Keratinocyte (primary cell): ENCODE measurements at regions not wholly inside any gene's neighbourhood (a gene's known extent, or its start where the extent isn't known, plus 50 kb on each side); places are given as distances from the start of the nearest gene placed in this dataset.

Source experiments
- DNase-seq: peaks from one replicate; pipeline ENCODE4 v3.0.0-alpha.2; 2011; ENCODE audit warnings: low read depth, missing footprints, low spot score
- FAIRE-seq: peaks from 2 replicates; lab custom pipeline; 2011; peaks lifted over from hg19 to GRCh38; lab: Jason Lieb, UNC
- H2AFZ ChIP-seq: 2 replicates; pipeline ENCODE4 v1.6.0; 2012; ENCODE audit warnings: low read length, control low read depth, inconsistent platforms; ENCODE audit not compliant: control insufficient read depth
- H3K27ac ChIP-seq: 2 replicates; pipeline ENCODE4 v1.5.1; 2011; ENCODE audit warnings: low read length; ENCODE audit not compliant: control insufficient read depth, insufficient read depth
- H3K27me3 ChIP-seq: 3 replicates; pipeline ENCODE4 v1.6.0; 2011; ENCODE audit warnings: low read length; ENCODE audit not compliant: control insufficient read depth, insufficient read depth; ENCODE audit errors: extremely low read depth
- H3K36me3 ChIP-seq, 2 experiments: 2 replicates in 1 of 2; 3 replicates in 1 of 2; pipeline ENCODE4 v1.5.1; 2011; ENCODE audit warnings: low read length in 2 of 2, mild to moderate bottlenecking in 1 of 2; ENCODE audit not compliant: control insufficient read depth in 2 of 2, insufficient read depth in 2 of 2; ENCODE audit errors: extremely low read depth in 1 of 2
- H3K4me1 ChIP-seq: 3 replicates; pipeline ENCODE4 v1.5.1; 2011; ENCODE audit warnings: low read length; ENCODE audit not compliant: control insufficient read depth, insufficient read depth; ENCODE audit errors: extremely low read depth
- H3K4me2 ChIP-seq: 3 replicates; pipeline ENCODE4 v1.6.0; 2011; ENCODE audit warnings: low read depth, low read length; ENCODE audit not compliant: control insufficient read depth, insufficient read depth; ENCODE audit errors: extremely low read depth
- H3K4me3 ChIP-seq, 3 experiments: fragments of 200-600 bp in 1 of 3; sonication (generic) in 1 of 3; 2 replicates in 2 of 3; 3 replicates in 1 of 3; pipeline ENCODE4 v1.5.1; 2011 to 2016; ENCODE audit warnings: low read length in 3 of 3, mild to moderate bottlenecking in 3 of 3, control low read depth in 2 of 3, inconsistent platforms in 1 of 3, low read depth in 1 of 3, mixed read lengths in 1 of 3, mixed run types in 1 of 3, moderate library complexity in 1 of 3; ENCODE audit not compliant: control insufficient read depth in 2 of 3, insufficient read depth in 2 of 3; ENCODE audit errors: extremely low read depth in 1 of 3
- H3K79me2 ChIP-seq: 2 replicates; pipeline ENCODE4 v1.6.0; 2012; ENCODE audit warnings: low read length; ENCODE audit not compliant: control insufficient read depth, insufficient read depth
- H3K9ac ChIP-seq: 3 replicates; pipeline ENCODE4 v1.6.0; 2011; ENCODE audit warnings: low read length; ENCODE audit not compliant: control insufficient read depth, insufficient read depth; ENCODE audit errors: extremely low read depth
- H3K9me1 ChIP-seq: 3 replicates; pipeline ENCODE4 v1.6.0; 2011; ENCODE audit warnings: low read length; ENCODE audit not compliant: control insufficient read depth, insufficient read depth; ENCODE audit errors: extremely low read depth
- H3K9me3 ChIP-seq: 2 replicates; pipeline ENCODE4 v1.5.1; 2012; ENCODE audit warnings: low read depth, low read length; ENCODE audit not compliant: control insufficient read depth
- H4K20me1 ChIP-seq: 3 replicates; pipeline ENCODE4 v1.6.0; 2011; ENCODE audit warnings: low read length; ENCODE audit not compliant: control insufficient read depth, insufficient read depth; ENCODE audit errors: extremely low read depth
- EZH2 ChIP-seq: IDR thresholded peaks from one replicate; pipeline ENCODE4 v1.6.1; 2012; ENCODE audit warnings: inconsistent platforms, mild to moderate bottlenecking, low read length, moderate library complexity
- dilution Hi-C: fragments of 300-500 bp; cut with MboI; formaldehyde crosslinking; loops from one replicate; pipeline ENCODE4 v1.7.0; 2020; ENCODE audit warnings: low sequenced_read_pairs; ENCODE audit not compliant: extremely low pct_ligation_motif_present
- TF ChIP-seq, protein P1 (sequence below), 3 experiments: IDR thresholded peaks in 1 of 3; conservative IDR thresholded peaks in 1 of 3; optimal IDR thresholded peaks in 1 of 3; 2 replicates in 2 of 3; 3 replicates in 1 of 3; pipeline versions ENCODE3 to v1.5.1; 2011; ENCODE audit warnings: low read length in 3 of 3, mild to moderate bottlenecking in 3 of 3, moderate library complexity in 2 of 3, control low read depth in 1 of 3, inconsistent platforms in 1 of 3; ENCODE audit not compliant: insufficient read depth in 2 of 3; ENCODE audit errors: extremely low read depth in 1 of 3

DNA sequence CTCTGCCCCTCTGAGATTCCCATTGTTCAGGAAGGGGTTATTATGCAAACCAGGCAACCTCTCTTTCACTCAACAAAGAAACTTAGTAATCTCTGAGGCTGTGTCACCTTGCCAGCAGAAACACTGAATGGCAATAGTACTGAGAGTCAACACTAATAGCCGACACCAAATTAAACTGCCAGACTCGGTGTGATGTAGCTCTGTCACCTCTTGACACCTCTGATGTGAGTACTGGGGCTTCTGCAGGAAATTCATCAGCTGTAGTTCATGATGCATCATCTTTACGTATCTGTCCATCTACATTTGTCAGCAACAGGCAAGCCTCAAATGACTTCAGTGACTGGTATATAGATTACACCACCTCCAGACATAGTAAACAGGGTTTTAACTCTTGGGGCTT, 65.0 kb upstream of the ONECUT1 start:
- no peak overlapping the region for H3K9ac ChIP-seq
- H3K27me3 ChIP-seq = no peaks in the 10 kb centered on the region
- no peak overlapping the region for H3K4me2 ChIP-seq
- H4K20me1 ChIP-seq = no peaks in the 10 kb centered on the region
- no peak overlapping the region for H3K4me3 ChIP-seq
- DNase-seq = no peak
- no peak for FAIRE-seq
- TF ChIP-seq EZH2 = no peak
- TF ChIP-seq, protein P1, sequence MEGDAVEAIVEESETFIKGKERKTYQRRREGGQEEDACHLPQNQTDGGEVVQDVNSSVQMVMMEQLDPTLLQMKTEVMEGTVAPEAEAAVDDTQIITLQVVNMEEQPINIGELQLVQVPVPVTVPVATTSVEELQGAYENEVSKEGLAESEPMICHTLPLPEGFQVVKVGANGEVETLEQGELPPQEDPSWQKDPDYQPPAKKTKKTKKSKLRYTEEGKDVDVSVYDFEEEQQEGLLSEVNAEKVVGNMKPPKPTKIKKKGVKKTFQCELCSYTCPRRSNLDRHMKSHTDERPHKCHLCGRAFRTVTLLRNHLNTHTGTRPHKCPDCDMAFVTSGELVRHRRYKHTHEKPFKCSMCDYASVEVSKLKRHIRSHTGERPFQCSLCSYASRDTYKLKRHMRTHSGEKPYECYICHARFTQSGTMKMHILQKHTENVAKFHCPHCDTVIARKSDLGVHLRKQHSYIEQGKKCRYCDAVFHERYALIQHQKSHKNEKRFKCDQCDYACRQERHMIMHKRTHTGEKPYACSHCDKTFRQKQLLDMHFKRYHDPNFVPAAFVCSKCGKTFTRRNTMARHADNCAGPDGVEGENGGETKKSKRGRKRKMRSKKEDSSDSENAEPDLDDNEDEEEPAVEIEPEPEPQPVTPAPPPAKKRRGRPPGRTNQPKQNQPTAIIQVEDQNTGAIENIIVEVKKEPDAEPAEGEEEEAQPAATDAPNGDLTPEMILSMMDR (optimal IDR thresholded peaks at IDR 0.05 in 1 of 3, IDR thresholded peaks at IDR 0.05 in 1 of 3, conservative IDR thresholded peaks at IDR 0.05 in 1 of 3; ENCODE audit: extremely low read depth in 1 of 3, insufficient read depth in 2 of 3, low read length in 3 of 3) = no peak
- H3K79me2 ChIP-seq = no peaks in the 10 kb centered on the region
- dilution Hi-C loops = no loop called here
- H3K9me1 ChIP-seq = no peaks in the 10 kb centered on the region
- no peaks in the 10 kb centered on the region for H3K36me3 ChIP-seq
- H2AFZ ChIP-seq = no peak overlapping the region
- no peak overlapping the region for H3K27ac ChIP-seq
- H3K9me3 ChIP-seq = no peaks in the 10 kb centered on the region
- H3K4me1 ChIP-seq = peaks cover 17% of the 10 kb centered on the region

DNA sequence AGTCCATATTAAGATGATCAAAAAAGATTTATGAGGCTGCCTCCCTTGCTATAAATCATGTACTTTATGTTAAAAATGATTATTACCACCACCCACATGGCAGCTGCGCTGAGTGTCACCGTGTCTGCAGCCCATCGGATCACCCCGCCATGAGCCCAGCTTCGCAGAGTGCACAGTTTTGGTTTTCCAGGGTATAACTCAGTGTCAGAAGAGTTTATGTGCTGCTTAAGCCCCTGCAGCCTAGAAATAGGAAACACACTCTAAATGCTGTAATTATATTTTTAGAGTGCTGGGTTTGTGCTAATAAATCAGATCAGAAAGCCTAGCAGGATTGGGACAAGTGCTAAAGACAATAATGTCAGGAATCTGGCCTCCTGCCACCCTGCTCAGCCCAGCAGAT, 54.7 kb upstream of the ONECUT1 start:
- no peaks in the 10 kb centered on the region for H3K9me1 ChIP-seq
- H3K36me3 ChIP-seq = no peaks in the 10 kb centered on the region
- no peak for TF ChIP-seq EZH2
- TF ChIP-seq, protein P1 (optimal IDR thresholded peaks at IDR 0.05 in 1 of 3, IDR thresholded peaks at IDR 0.05 in 1 of 3, conservative IDR thresholded peaks at IDR 0.05 in 1 of 3; ENCODE audit: extremely low read depth in 1 of 3, insufficient read depth in 2 of 3, low read length in 3 of 3) = no peak
- H4K20me1 ChIP-seq = no peaks in the 10 kb centered on the region
- H3K27ac ChIP-seq = no peak overlapping the region
- DNase-seq (no peak), FAIRE-seq (no peak)
- no peaks in the 10 kb centered on the region for H3K9me3 ChIP-seq
- no peak overlapping the region for H3K4me2 ChIP-seq
- dilution Hi-C loops = no loop called here
- no peaks in the 10 kb centered on the region for H3K79me2 ChIP-seq
- H3K4me3 ChIP-seq = no peak overlapping the region
- no peak overlapping the region for H3K9ac ChIP-seq
- no peak overlapping the region for H2AFZ ChIP-seq
- no peaks in the 10 kb centered on the region for H3K27me3 ChIP-seq
- no peaks in the 10 kb centered on the region for H3K4me1 ChIP-seq
